ENCODE measurements at regions not wholly inside any gene's neighbourhood (a gene's known extent, or its start where the extent isn't known, plus 50 kb on each side); places are given as distances from the start of the nearest gene placed in this dataset.
A peak's percentile ranks its signal among the peaks of the same experiment; 100 is the strongest.

DNA sequence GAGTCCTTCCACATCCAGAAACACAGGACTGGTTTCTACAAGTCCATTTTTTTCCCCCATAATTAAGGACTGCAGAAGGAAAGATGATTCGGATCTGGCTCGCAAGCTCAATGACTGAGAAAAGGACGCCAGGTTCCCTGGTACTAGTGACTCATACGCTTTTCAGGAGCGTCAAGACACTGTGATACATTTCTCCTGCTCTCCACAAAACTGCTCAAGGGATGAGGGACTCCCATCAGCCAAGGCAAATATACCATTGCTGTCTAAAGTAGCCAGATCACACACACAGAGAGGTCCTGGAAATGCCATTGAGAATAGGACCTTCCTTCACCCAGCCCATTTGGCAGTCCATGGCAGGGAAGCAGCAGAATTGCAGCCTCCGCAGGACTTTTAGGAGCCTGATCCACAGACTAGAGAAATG lies 253.6 kb upstream of the IRF2BP2 start:
- TF ChIP-seq, protein P1, sequence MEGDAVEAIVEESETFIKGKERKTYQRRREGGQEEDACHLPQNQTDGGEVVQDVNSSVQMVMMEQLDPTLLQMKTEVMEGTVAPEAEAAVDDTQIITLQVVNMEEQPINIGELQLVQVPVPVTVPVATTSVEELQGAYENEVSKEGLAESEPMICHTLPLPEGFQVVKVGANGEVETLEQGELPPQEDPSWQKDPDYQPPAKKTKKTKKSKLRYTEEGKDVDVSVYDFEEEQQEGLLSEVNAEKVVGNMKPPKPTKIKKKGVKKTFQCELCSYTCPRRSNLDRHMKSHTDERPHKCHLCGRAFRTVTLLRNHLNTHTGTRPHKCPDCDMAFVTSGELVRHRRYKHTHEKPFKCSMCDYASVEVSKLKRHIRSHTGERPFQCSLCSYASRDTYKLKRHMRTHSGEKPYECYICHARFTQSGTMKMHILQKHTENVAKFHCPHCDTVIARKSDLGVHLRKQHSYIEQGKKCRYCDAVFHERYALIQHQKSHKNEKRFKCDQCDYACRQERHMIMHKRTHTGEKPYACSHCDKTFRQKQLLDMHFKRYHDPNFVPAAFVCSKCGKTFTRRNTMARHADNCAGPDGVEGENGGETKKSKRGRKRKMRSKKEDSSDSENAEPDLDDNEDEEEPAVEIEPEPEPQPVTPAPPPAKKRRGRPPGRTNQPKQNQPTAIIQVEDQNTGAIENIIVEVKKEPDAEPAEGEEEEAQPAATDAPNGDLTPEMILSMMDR (IDR thresholded peaks at IDR 0.05) = no peak
- TF ChIP-seq TCF7L2 (IDR thresholded peaks at IDR 0.05; ENCODE audit: low read depth, low read length) (no peak), SIN3A (IDR thresholded peaks at IDR 0.05; ENCODE audit: borderline replicate concordance, insufficient read depth, low read depth, low read length) (no peak), POLR2AphosphoS5 (IDR thresholded peaks at IDR 0.05; ENCODE audit: low read depth, low read length) (no peak)
- TF ChIP-seq, protein P2, sequence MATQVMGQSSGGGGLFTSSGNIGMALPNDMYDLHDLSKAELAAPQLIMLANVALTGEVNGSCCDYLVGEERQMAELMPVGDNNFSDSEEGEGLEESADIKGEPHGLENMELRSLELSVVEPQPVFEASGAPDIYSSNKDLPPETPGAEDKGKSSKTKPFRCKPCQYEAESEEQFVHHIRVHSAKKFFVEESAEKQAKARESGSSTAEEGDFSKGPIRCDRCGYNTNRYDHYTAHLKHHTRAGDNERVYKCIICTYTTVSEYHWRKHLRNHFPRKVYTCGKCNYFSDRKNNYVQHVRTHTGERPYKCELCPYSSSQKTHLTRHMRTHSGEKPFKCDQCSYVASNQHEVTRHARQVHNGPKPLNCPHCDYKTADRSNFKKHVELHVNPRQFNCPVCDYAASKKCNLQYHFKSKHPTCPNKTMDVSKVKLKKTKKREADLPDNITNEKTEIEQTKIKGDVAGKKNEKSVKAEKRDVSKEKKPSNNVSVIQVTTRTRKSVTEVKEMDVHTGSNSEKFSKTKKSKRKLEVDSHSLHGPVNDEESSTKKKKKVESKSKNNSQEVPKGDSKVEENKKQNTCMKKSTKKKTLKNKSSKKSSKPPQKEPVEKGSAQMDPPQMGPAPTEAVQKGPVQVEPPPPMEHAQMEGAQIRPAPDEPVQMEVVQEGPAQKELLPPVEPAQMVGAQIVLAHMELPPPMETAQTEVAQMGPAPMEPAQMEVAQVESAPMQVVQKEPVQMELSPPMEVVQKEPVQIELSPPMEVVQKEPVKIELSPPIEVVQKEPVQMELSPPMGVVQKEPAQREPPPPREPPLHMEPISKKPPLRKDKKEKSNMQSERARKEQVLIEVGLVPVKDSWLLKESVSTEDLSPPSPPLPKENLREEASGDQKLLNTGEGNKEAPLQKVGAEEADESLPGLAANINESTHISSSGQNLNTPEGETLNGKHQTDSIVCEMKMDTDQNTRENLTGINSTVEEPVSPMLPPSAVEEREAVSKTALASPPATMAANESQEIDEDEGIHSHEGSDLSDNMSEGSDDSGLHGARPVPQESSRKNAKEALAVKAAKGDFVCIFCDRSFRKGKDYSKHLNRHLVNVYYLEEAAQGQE (IDR thresholded peaks at IDR 0.05; ENCODE audit: insufficient read depth in 1 of 2, low read depth in 2 of 2, low read length in 1 of 2) = no peak
- Histone ChIP-seq H3K27ac (ENCODE audit: low read length) (peak overlapping the region; percentile 84), H3K9me3 (ENCODE audit: control insufficient read depth, insufficient read depth, low read depth, low read length) (no peaks in the 10 kb centered on the region; the same call in 1 of the 2 replicates), H3K27me3 (ENCODE audit: control insufficient read depth, insufficient read depth, low read length) (no peaks in the 10 kb centered on the region), H3K4me1 (ENCODE audit: control insufficient read depth, insufficient read depth, low read length) (peaks cover 31% of the 10 kb centered on the region), H3K36me3 (ENCODE audit: control insufficient read depth, insufficient read depth, low read length) (no peaks in the 10 kb centered on the region), H3K4me3 (ENCODE audit: low read depth in 2 of 2, low read length in 2 of 2) (no peak overlapping the region)
- ChIA-PET CTCF (no interaction called here), POLR2A (no interaction called here)
- intact Hi-C loops (cut with micrococcal nuclease; ENCODE audit: unreplicated experiment) (no loop called here), in situ Hi-C loops (cut with HindIII; ENCODE audit: low pct_unique_long_range_greater_than_20kb, low sequenced_read_pairs) (no loop called here)
- DNase-seq (ENCODE audit: low read depth, low spot score) (no peak), ATAC-seq (peak; percentile 55)
- BruUV-seq (replicated peaks) = no TSS peak

DNA sequence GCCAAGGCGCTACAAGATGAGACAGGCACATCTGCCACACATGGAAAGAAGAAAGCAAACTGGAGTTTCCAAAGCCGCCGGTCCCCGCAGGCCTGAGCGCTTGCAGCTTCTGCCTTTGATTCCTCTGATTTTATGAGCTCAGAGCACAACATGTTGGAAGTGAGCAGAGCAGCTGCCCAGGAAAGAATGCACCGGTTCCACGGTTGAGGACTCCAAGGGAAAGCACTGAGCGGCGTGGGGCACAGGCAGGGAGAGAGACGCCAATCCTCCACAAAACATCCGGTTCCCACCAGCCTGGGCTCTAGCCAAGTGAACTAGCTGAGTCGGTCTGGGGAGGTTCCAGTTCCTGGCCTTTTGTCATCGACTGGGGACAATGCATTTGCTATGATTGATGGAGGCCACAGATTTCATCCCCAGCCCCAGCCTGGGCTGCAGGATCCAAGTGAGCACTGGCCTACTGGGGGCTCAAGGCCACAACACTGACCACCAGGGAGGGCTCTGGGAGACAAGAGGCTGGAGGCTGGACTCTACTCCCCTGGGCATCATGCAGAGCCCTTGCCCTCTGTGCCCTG lies 253.1 kb upstream of the IRF2BP2 start:
- TF ChIP-seq TCF7L2 (IDR thresholded peaks at IDR 0.05; ENCODE audit: low read depth, low read length) (no peak), SIN3A (IDR thresholded peaks at IDR 0.05; ENCODE audit: borderline replicate concordance, insufficient read depth, low read depth, low read length) (no peak), POLR2AphosphoS5 (IDR thresholded peaks at IDR 0.05; ENCODE audit: low read depth, low read length) (no peak)
- TF ChIP-seq, protein P1 (IDR thresholded peaks at IDR 0.05) = no peak
- TF ChIP-seq, protein P2 (IDR thresholded peaks at IDR 0.05; ENCODE audit: insufficient read depth in 1 of 2, low read depth in 2 of 2, low read length in 1 of 2) = no peak
- Histone ChIP-seq H3K4me1 (ENCODE audit: control insufficient read depth, insufficient read depth, low read length) (peaks cover 30% of the 10 kb centered on the region), H3K27me3 (ENCODE audit: control insufficient read depth, insufficient read depth, low read length) (no peaks in the 10 kb centered on the region), H3K27ac (ENCODE audit: low read length) (peak overlapping the region; percentile 84), H3K36me3 (ENCODE audit: control insufficient read depth, insufficient read depth, low read length) (no peaks in the 10 kb centered on the region), H3K9me3 (ENCODE audit: control insufficient read depth, insufficient read depth, low read depth, low read length) (no peaks in the 10 kb centered on the region; the same call in 1 of the 2 replicates), H3K4me3 (ENCODE audit: low read depth in 2 of 2, low read length in 2 of 2) (no peak overlapping the region)
- CTCF ChIA-PET = no interaction called here
- peak; percentile 68 for ATAC-seq
- no peak for DNase-seq (ENCODE audit: low read depth, low spot score)
- intact Hi-C loops (cut with micrococcal nuclease; ENCODE audit: unreplicated experiment) = no loop called here
- in situ Hi-C loops (cut with HindIII; ENCODE audit: low pct_unique_long_range_greater_than_20kb, low sequenced_read_pairs) = no loop called here
- no TSS peak for BruUV-seq (replicated peaks)
- POLR2A ChIA-PET = interaction anchor here (0.7 kb wide), 1 partner anchor 162 kb away, joined by 3 read pairs; no protein-coding TSS in a partner anchor

All from Panc1 (cell line).